K562 (cell line): ENCODE measurements at regions not wholly inside any gene's neighbourhood (a gene's known extent, or its start where the extent isn't known, plus 50 kb on each side); places are given as distances from the start of the nearest gene placed in this dataset.

ENCODE experiments used
- ATAC-seq: fragments of 200-7000 bp; cut with Tn5 transposase; 3 replicates; pipeline ENCODE4 v1.9.1; 2020; ENCODE audit warnings: moderate library complexity
- BruUV-seq: library from RNA; stranded (reverse); fragments of 400-500 nt; replicated peaks from 2 replicates; lab custom pipeline; 2021; lab: Mats Ljungman, UMichigan
- CTCF ChIA-PET: fragments of 300-600 bp; formaldehyde crosslinking; extraction: SDS; loops from one replicate; lab custom pipeline; 2021; ENCODE audit warnings: low intra/inter-chr PET ratio; lab: Yijun Ruan, JAX
- POLR2A ChIA-PET: fragments of 300-600, 350-650 bp; sonication (Branson Sonifier 250); formaldehyde crosslinking; extraction: SDS; loops from one replicate; lab custom pipeline; 2021; ENCODE audit warnings: antibody characterized with exemption, inconsistent platforms; lab: Yijun Ruan, JAX
- DNase-seq, 4 experiments: peaks; one replicate each; pipeline versions ENCODE4 v3.0.0 to v3.0.0-alpha.2; 2011 to 2018; ENCODE audit warnings: low spot score in 3 of 4, mixed read lengths in 3 of 4; ENCODE audit errors: extremely low read depth in 1 of 4
- FAIRE-seq: peaks from 2 replicates; lab custom pipeline; 2011; peaks lifted over from hg19 to GRCh38; lab: Jason Lieb, UNC
- H2AFZ ChIP-seq: 2 replicates; pipeline ENCODE4 v1.6.0; 2011; ENCODE audit warnings: low read depth, low read length, control low read depth, inconsistent platforms
- H3K27ac ChIP-seq: fragments of 200-600 bp; 3 replicates; pipeline ENCODE4 v1.8.0; 2011; ENCODE audit warnings: low read depth, mild to moderate bottlenecking, control low read depth, inconsistent platforms, low read length, moderate library complexity, mixed read lengths; ENCODE audit errors: extremely low read depth
- H3K27me3 ChIP-seq, 2 experiments: fragments of 300-600 bp in 1 of 2; 2 replicates in 1 of 2; 3 replicates in 1 of 2; pipeline versions ENCODE4 v1.6.0 to v1.8.0; 2011; ENCODE audit warnings: inconsistent platforms in 2 of 2, low read length in 2 of 2, mild to moderate bottlenecking in 1 of 2, mixed read lengths in 1 of 2, moderate library complexity in 1 of 2; ENCODE audit not compliant: control insufficient read depth in 2 of 2, insufficient read depth in 2 of 2
- H3K36me3 ChIP-seq: fragments of 300-600 bp; 3 replicates; pipeline ENCODE4 v1.8.0; 2011; ENCODE audit warnings: mild to moderate bottlenecking, low read length, inconsistent platforms; ENCODE audit not compliant: control insufficient read depth, insufficient read depth
- H3K4me1 ChIP-seq, 2 experiments: fragments of 200-600 bp in 1 of 2; replicated peaks in 1 of 2; 2 replicates in 1 of 2; 3 replicates in 1 of 2; pipeline versions ENCODE4 v1.5.1 to v1.8.0; 2011; ENCODE audit warnings: inconsistent platforms in 2 of 2, low read length in 2 of 2, mild to moderate bottlenecking in 1 of 2, mixed read lengths in 1 of 2, moderate library complexity in 1 of 2; ENCODE audit not compliant: control insufficient read depth in 2 of 2, insufficient read depth in 2 of 2
- H3K4me2 ChIP-seq: 2 replicates; pipeline ENCODE4 v1.6.1; 2011; ENCODE audit warnings: low read length, control low read depth, inconsistent platforms, mixed read lengths; ENCODE audit not compliant: insufficient read depth
- H3K4me3 ChIP-seq: fragments of 200-600 bp; sonication (generic), shearing (Covaris generic); 2 replicates; pipeline ENCODE4 v1.5.1; 2016; ENCODE audit warnings: control low read depth, inconsistent platforms
- H3K79me2 ChIP-seq: fragments of 200-600 bp; 3 replicates; pipeline ENCODE4 v1.8.0; 2011; ENCODE audit warnings: low read length, inconsistent platforms; ENCODE audit not compliant: control insufficient read depth, insufficient read depth
- H3K9ac ChIP-seq, 2 experiments: 2 replicates each; pipeline versions ENCODE4 v1.6.0 to v1.6.1; 2011; ENCODE audit warnings: low read depth in 2 of 2, low read length in 2 of 2, control low read depth in 1 of 2, inconsistent platforms in 1 of 2, mild to moderate bottlenecking in 1 of 2, mixed read lengths in 1 of 2; ENCODE audit not compliant: insufficient read depth in 1 of 2
- H3K9me1 ChIP-seq: one replicate; pipeline ENCODE4 v1.6.0; 2011; ENCODE audit warnings: inconsistent platforms, mild to moderate bottlenecking, low read length, moderate library complexity; ENCODE audit not compliant: control insufficient read depth, insufficient read depth
- H3K9me3 ChIP-seq: replicated peaks from 2 replicates; pipeline ENCODE4 v1.5.1; 2011; ENCODE audit warnings: low read depth, low read length, inconsistent platforms; ENCODE audit not compliant: control insufficient read depth, insufficient read depth
- H4K20me1 ChIP-seq: replicated peaks from 2 replicates; pipeline ENCODE4 v1.6.1; 2011; ENCODE audit warnings: low read length, inconsistent platforms, mixed read lengths; ENCODE audit not compliant: control insufficient read depth, insufficient read depth
- ARHGAP35 ChIP-seq: fragments of 450-650 bp; IDR thresholded peaks from 2 replicates; pipeline ENCODE4 v1.6.1; 2018; ENCODE audit not compliant: partially characterized antibody
- HMBOX1 ChIP-seq: sonication (generic); IDR thresholded peaks from 2 replicates; pipeline ENCODE4 v1.6.1; 2016
- HNRNPUL1 ChIP-seq: fragments of 200-400 bp; formaldehyde crosslinking; IDR thresholded peaks from 2 replicates; pipeline ENCODE4 v1.6.1; 2017; ENCODE audit warnings: low read length
- NCOA2 ChIP-seq, 2 experiments: fragments of 450-650 bp; IDR thresholded peaks; 2 replicates each; pipeline ENCODE4 v1.6.1; 2018; ENCODE audit warnings: mild to moderate bottlenecking in 2 of 2, moderate library complexity in 1 of 2; ENCODE audit not compliant: partially characterized antibody in 2 of 2
- SIRT6 ChIP-seq: IDR thresholded peaks from one replicate; pipeline ENCODE4 v1.6.1; 2012; ENCODE audit warnings: low read depth, mild to moderate bottlenecking, control low read depth, inconsistent platforms, low read length, moderate library complexity
- SMARCE1 ChIP-seq: fragments of 450-650 bp; IDR thresholded peaks from 2 replicates; pipeline ENCODE4 v1.7.1; 2016; ENCODE audit warnings: mild to moderate bottlenecking
- SNAPC5 ChIP-seq: fragments of 250-450 bp; sonication (Bioruptor Pico); IDR thresholded peaks from 2 replicates; pipeline ENCODE4 v1.8.0; 2021; ENCODE audit warnings: moderate library complexity, mild to moderate bottlenecking, inconsistent platforms
- ZNF143 ChIP-seq: sonication (generic); formaldehyde crosslinking; IDR thresholded peaks from 2 replicates; pipeline ENCODE4 v1.9.0; 2022; ENCODE audit warnings: mild to moderate bottlenecking, missing genetic modification reagents
- ZNF830 ChIP-seq: fragments of 250-450 bp; sonication (Bioruptor Pico); IDR thresholded peaks from 2 replicates; pipeline ENCODE4 v1.5.0; 2021; ENCODE audit warnings: mild to moderate bottlenecking
- WGBS: fragments of 100-300 bp; shearing (Covaris generic); methylation state at CpG from one replicate; pipeline ENCODE4 v1.1.6; 2016; ENCODE audit warnings: low coverage, mixed read lengths; ENCODE audit not compliant: insufficient coverage; ENCODE audit errors: missing lambda C conversion rate; 5-methylcytosine and 5-hydroxymethylcytosine counted together
- in situ Hi-C: fragments of 300-500 bp; cut with MboI; formaldehyde crosslinking; loops from 4 replicates; pipeline ENCODE4 v1.15.0; 2018; ENCODE audit warnings: inconsistent platforms, mixed read lengths
- intact Hi-C: fragments of 100-400 bp; cut with micrococcal nuclease; formaldehyde crosslinking; loops from 2 replicates; pipeline ENCODE4 v1.14.2; 2022

- Histone ChIP-seq H3K9ac (no peak overlapping the region), H3K4me2 (no peak overlapping the region), H3K9me3 (0 out of 2 replicates have a peak, but pooled peaks cover 1% of the 10 kb centered on the region), H3K9me1 (no peaks in the 10 kb centered on the region), H4K20me1 (no peaks in the 10 kb centered on the region), H3K79me2 (no peaks in the 10 kb centered on the region), H3K4me3 (no peak overlapping the region), H3K36me3 (no peaks in the 10 kb centered on the region), H3K27ac (no peak overlapping the region), H3K27me3 (no peaks in the 10 kb centered on the region), H2AFZ (no peak overlapping the region), H3K4me1 (no peaks in the 10 kb centered on the region)
- in situ Hi-C loops (no loop called here), intact Hi-C loops (no loop called here)
- ChIA-PET POLR2A (no interaction called here), CTCF (no interaction called here)
- BruUV-seq = no TSS peak
- no peak for FAIRE-seq
- ATAC-seq = no peak
- DNase-seq = no peak
- 0% methylated on average over 2 of the region's 2 CpGs for WGBS
- no peak for TF ChIP-seq ZNF830 (CRISPR knock-in tag)
- TF ChIP-seq SNAPC5 = no peak
- no peak for TF ChIP-seq HNRNPUL1
- no peak for TF ChIP-seq NCOA2 (IDR thresholded peaks at IDR 0.05; ENCODE audit: partially characterized antibody in 2 of 2)
Measured at GRCh38 chr4:59700651-59701050, 1499.5 kb upstream of the ADGRL3 start.

GRCh38 chr4:59704616-59705015 lies 1495.5 kb upstream of the ADGRL3 start:
- no peak for TF ChIP-seq HMBOX1
- TF ChIP-seq SMARCE1 = no peak
- no peak for TF ChIP-seq ARHGAP35
- TF ChIP-seq ZNF143 (CRISPR knock-in tag) = no peak
- no peak for TF ChIP-seq SIRT6
- Histone ChIP-seq H3K79me2 (no peaks in the 10 kb centered on the region), H3K9ac (no peak overlapping the region), H4K20me1 (no peaks in the 10 kb centered on the region), H3K4me2 (no peak overlapping the region), H3K27me3 (no peaks in the 10 kb centered on the region), H3K4me1 (no peaks in the 10 kb centered on the region), H3K9me1 (no peaks in the 10 kb centered on the region), H2AFZ (no peak overlapping the region), H3K4me3 (no peak overlapping the region), H3K9me3 (0 out of 2 replicates have a peak, but pooled peaks cover 1% of the 10 kb centered on the region), H3K27ac (no peak overlapping the region), H3K36me3 (no peaks in the 10 kb centered on the region)
- ChIA-PET CTCF (no interaction called here), POLR2A (no interaction called here)
- no peak for DNase-seq
- no peak for FAIRE-seq
- no peak for ATAC-seq
- in situ Hi-C loops (no loop called here), intact Hi-C loops (no loop called here)
- WGBS = 0% methylated on average over 5 of the region's 5 CpGs
- BruUV-seq = no TSS peak
